Liver (tissue), 6 donors: ENCODE measurements at regions not wholly inside any gene's neighbourhood (a gene's known extent, or its start where the extent isn't known, plus 50 kb on each side); places are given as distances from the start of the nearest gene placed in this dataset.
"Not testable (repeated sequence)": the region's sequence is repeated elsewhere in the genome, so short reads cannot be mapped to it uniquely, and the experiment has no call there.

Experiments
- DNase-seq: peaks from one replicate; pipeline ENCODE4 v3.0.0-alpha.2; 2017; ENCODE audit warnings: low spot score
- H3K27ac ChIP-seq, 2 donors: one replicate each; pipeline ENCODE4 v1.7.0; 2013; ENCODE audit warnings: inconsistent platforms in 2 of 2, low read length in 2 of 2, control low read depth in 1 of 2, low read depth in 1 of 2, mild to moderate bottlenecking in 1 of 2
- H3K27me3 ChIP-seq, 4 donors: one replicate each; pipeline versions ENCODE4 v1.6.1 to v1.7.0; 2013; ENCODE audit warnings: low read length in 3 of 4, inconsistent platforms in 1 of 4, mild to moderate bottlenecking in 1 of 4, moderate library complexity in 1 of 4; ENCODE audit not compliant: control insufficient read depth in 4 of 4, insufficient read depth in 4 of 4
- H3K36me3 ChIP-seq, 4 donors: one replicate each; pipeline versions ENCODE4 v1.6.1 to v1.7.0; 2013; ENCODE audit warnings: low read length in 3 of 4, mild to moderate bottlenecking in 3 of 4, low read depth in 1 of 4, moderate library complexity in 1 of 4; ENCODE audit not compliant: control insufficient read depth in 4 of 4, insufficient read depth in 3 of 4
- H3K4me1 ChIP-seq, 4 donors: one replicate each; pipeline versions ENCODE4 v1.6.1 to v1.7.0; 2013; ENCODE audit warnings: low read length in 3 of 4, mild to moderate bottlenecking in 3 of 4, moderate library complexity in 1 of 4; ENCODE audit not compliant: control insufficient read depth in 4 of 4, insufficient read depth in 4 of 4
- H3K4me3 ChIP-seq, 3 donors: one replicate each; pipeline versions ENCODE4 v1.6.1 to v1.7.0; 2013; ENCODE audit warnings: low read length in 3 of 3, control low read depth in 1 of 3, low read depth in 1 of 3, mild to moderate bottlenecking in 1 of 3
- H3K9ac ChIP-seq, 2 donors: one replicate each; pipeline ENCODE4 v1.7.0; 2013; ENCODE audit warnings: low read length in 2 of 2, mild to moderate bottlenecking in 2 of 2, moderate library complexity in 2 of 2, control low read depth in 1 of 2, low read depth in 1 of 2
- H3K9me3 ChIP-seq, 4 donors: one replicate each; pipeline versions ENCODE4 v1.6.1 to v1.7.0; 2013; ENCODE audit warnings: low read length in 3 of 4; ENCODE audit not compliant: control insufficient read depth in 4 of 4
- WGBS: extraction: QIAGEN DNeasy Blood & Tissue Kit; methylation state at CpG from one replicate; pipeline ENCODE4 v1.1.7; 2013; 5-methylcytosine and 5-hydroxymethylcytosine counted together
- donor health status: healthy.
- donor health status: healthy.
- donor health status: healthy.

DNA sequence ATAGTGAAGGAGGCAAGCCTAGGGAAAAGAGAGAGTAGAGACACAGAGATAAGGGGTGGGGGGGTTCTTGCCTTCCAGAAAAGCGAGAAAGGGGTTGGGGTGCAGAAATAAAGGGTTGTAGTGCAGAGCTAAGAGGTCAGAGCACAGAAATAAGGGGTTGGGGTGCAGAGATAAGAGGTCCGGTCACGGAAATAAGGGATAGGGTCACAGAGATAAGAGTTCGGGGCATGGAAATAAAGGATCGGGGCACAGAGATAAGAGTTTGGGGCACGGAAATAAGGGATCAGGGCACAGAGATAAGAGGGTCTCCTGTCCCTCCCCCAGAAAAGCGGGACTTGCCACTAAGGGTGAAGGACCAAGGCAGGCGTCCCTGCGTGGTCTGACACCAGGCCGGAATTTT is 222.0 kb downstream of the OTOP1 start:
- not testable (repeated sequence) for H3K9me3 ChIP-seq, H3K27me3 ChIP-seq, H3K4me1 ChIP-seq, DNase-seq, H3K36me3 ChIP-seq, H3K9ac ChIP-seq, H3K4me3 ChIP-seq, H3K27ac ChIP-seq
- 85% methylated on average over 10 of the region's 10 CpGs for whole genome bisulfite sequencing

DNA sequence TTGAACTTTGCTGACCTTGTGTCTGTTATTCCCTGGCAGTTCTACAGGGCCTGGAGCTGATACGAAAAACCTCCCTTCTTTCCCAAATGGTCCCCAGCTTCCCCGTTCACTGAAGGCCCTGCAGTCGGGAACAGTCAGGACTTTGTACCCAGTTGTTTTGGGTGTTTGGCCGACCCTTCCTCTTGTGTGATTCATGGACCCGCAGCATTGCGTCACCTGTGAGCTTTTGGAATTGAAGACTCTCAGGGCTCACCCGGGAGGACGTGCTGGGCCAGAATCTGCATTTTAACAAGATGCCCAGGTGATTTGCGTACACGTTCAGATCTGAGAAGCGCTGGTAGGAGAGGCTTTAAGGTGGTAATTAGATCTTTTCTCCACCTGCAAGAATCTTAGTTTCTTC is 220.4 kb downstream of the OTOP1 start:
- not testable (repeated sequence) for H3K36me3 ChIP-seq, H3K9me3 ChIP-seq, H3K4me1 ChIP-seq, H3K27ac ChIP-seq, H3K27me3 ChIP-seq, DNase-seq, H3K4me3 ChIP-seq, H3K9ac ChIP-seq
- 67% methylated on average over 11 of the region's 11 CpGs for WGBS

DNA sequence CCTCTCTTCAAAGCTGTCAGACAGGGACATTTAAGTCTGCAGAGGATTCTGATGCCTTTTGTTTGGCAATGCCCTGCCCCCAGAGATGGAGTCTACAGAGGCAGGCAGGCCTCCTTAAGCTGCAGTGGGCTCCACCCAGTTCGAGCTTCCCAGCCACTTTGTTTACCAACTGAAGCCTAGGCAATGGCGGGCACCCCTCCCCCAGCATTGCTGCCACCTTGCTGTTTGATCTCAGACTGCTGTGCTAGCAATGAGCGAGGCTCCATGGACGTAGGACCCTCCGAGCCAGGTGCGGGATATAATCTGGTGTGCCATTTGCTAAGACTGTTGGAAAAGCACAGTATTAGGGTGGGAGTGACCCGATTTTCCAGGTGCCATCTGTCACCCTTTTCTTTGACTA is 207.7 kb downstream of the OTOP1 start:
- H3K4me3 ChIP-seq, H3K9ac ChIP-seq, H3K9me3 ChIP-seq, DNase-seq, H3K27me3 ChIP-seq, H3K27ac ChIP-seq, H3K36me3 ChIP-seq, H3K4me1 ChIP-seq: not testable (repeated sequence)
- WGBS, result 43% methylated on average over 7 of the region's 7 CpGs

DNA sequence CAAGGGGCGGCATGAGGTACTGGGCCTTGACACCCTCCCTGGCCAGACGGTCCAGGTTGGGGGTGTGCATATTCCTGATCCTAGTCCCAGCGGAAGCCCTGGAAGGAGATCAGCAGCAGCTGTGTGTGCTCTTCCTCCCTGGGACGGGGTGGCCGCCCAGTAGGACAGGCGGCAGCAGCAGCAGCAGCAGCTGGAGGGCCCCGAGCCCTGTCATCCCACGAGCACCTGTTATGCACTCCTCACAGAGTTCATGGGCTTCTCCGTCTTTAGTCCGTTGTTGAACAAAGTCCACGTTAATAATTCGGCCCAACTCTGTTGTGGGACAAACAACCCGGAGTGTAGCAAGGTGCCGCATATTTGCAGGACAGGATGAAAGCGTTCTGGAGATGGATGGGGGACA is 205.6 kb downstream of the OTOP1 start:
- not testable (repeated sequence) for H3K27me3 ChIP-seq

DNA sequence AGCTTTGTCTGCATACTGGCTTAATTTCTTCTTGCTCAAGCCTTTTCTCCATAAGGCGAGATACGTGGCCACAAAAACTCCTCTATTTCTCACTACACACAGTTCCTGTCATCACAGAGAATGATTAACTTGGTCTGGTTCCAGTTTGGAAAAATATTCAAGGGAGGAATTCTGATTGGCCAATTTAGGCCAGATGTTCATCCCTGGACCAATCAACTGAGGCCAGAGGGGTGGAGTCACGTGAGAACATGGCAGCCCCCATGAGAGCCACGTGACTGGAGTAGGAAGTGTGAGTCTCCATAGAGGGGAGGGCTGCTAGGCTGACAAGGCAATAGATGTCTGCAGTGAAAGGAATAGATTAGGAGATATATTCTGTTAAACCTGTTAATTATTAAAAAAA is 200.0 kb downstream of the OTOP1 start:
- DNase-seq, H3K4me1 ChIP-seq, H3K27me3 ChIP-seq, H3K9me3 ChIP-seq, H3K27ac ChIP-seq, H3K9ac ChIP-seq, H3K4me3 ChIP-seq, H3K36me3 ChIP-seq: not testable (repeated sequence)
- WGBS, result 75% methylated on average over 4 of the region's 4 CpGs

More for the DNA sequence above, 205.6 kb downstream of the OTOP1 start:
- not testable (repeated sequence) for H3K4me3 ChIP-seq, H3K27ac ChIP-seq, H3K36me3 ChIP-seq, H3K9me3 ChIP-seq, DNase-seq, H3K4me1 ChIP-seq, H3K9ac ChIP-seq
- 62% methylated on average over 9 of the region's 15 CpGs for WGBS

DNA sequence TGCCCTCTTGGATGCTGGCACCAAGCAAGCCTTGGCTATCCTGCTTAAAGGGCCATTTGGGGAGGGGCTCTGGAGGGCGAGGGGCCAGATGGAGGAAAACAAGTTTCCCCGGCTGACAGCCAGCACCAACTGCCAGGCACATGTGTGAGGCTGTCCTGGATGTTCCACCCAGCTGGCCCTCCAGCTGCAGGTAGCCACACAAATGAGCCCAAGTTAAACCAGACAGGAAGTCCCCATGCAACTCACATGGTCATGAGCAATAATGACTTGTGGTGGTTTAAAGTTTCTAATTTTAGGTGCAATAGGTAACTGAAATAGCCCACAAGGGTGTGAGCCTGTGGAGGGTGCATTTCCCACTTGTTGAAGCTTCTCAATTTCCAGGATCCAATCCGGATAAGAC is 198.0 kb downstream of the OTOP1 start:
- 83% methylated on average over 3 of the region's 3 CpGs for WGBS

DNA sequence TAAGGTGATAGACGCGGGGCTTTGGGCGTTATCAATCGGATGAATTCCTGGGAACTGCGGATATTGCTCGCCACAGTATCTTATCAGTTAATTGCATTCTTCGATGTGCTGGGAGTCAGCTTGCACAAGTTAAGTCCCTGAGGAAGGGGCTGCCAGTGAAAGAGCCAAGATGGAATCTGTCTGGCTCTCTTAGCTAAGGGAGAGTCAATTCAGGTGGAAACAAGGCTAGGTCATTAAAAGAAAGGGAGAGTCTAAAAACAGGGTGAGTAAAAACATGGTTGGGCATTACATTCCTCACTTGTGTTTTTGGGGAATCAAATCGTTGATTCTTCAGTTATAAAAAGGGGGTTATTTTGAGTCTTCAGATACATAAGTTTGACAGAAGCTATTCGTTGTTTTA is 196.2 kb downstream of the OTOP1 start:
- 52% methylated on average over 9 of the region's 9 CpGs for WGBS
- H3K9ac ChIP-seq, result not testable (repeated sequence)

More for the DNA sequence above, 198.0 kb downstream of the OTOP1 start:
- not testable (repeated sequence) for DNase-seq, H3K9ac ChIP-seq, H3K36me3 ChIP-seq, H3K4me1 ChIP-seq, H3K4me3 ChIP-seq, H3K27me3 ChIP-seq, H3K27ac ChIP-seq, H3K9me3 ChIP-seq

DNA sequence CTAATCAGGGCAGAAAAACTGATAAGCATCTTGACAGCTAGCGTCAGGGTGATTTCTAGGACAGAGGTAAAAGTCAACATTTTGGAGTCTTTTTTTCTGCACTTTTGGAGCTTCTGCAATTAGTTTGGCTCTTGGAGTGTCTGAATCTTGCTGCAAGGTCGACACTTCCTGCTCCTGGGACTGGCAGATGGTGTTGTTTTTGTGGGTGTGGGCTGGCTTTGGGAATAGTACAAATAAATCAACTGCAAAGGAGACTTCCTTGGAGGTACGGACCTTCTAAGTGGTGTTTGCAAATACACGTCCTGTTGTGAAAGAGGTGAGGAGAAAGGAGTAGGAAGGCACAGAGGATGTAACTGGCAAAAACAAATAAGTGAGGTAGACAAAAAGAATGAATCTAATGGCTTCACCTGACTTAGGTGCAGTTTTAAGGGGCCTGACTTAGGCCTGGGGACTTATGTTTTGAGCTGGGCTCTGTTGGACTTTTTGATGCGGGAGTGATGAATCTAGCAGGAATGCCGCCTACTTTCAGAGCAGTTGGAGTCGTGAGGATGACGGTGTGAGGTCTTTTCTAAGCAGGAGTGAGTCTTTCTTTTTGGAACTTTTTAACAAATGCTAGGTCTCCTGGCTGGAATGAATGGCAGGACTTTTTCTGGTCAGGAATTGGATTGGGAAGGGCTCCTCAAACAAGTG is 195.1 kb downstream of the OTOP1 start:
- H3K27ac ChIP-seq, H3K9ac ChIP-seq, H3K4me1 ChIP-seq, H3K36me3 ChIP-seq, H3K4me3 ChIP-seq, DNase-seq, H3K27me3 ChIP-seq, H3K9me3 ChIP-seq: not testable (repeated sequence)
- 65% methylated on average over 8 of the region's 8 CpGs for WGBS

More for the DNA sequence above, 196.2 kb downstream of the OTOP1 start:
- not testable (repeated sequence) for H3K4me3 ChIP-seq, H3K4me1 ChIP-seq, DNase-seq, H3K36me3 ChIP-seq, H3K27ac ChIP-seq, H3K27me3 ChIP-seq, H3K9me3 ChIP-seq

DNA sequence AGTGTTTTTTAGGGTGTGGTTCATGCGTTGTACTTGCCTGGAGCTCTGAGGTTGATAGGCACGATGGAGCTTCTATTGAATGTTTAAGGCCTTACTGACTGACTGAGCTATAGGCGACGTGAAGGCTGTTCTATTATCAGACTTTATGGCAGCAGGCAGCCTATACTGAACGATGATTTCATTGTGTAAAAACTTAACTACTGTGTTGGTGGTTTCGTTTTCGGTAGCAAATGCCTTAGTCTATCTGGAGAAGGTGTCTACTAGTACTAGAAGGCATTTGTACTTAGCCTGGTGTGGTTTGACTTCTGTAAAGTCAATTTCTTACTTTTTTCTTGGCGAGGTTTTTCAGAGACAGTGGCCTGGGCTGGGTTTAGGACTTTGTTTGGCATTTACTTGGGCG is 194.4 kb downstream of the OTOP1 start:
- not testable (repeated sequence) for H3K9me3 ChIP-seq, DNase-seq, H3K27me3 ChIP-seq, H3K4me3 ChIP-seq, H3K27ac ChIP-seq, H3K4me1 ChIP-seq, H3K9ac ChIP-seq, H3K36me3 ChIP-seq
- WGBS, result 80% methylated on average over 9 of the region's 9 CpGs
